ENCODE measurements at regions not wholly inside any gene's neighbourhood (a gene's known extent, or its start where the extent isn't known, plus 50 kb on each side); places are given as distances from the start of the nearest gene placed in this dataset.

DNA sequence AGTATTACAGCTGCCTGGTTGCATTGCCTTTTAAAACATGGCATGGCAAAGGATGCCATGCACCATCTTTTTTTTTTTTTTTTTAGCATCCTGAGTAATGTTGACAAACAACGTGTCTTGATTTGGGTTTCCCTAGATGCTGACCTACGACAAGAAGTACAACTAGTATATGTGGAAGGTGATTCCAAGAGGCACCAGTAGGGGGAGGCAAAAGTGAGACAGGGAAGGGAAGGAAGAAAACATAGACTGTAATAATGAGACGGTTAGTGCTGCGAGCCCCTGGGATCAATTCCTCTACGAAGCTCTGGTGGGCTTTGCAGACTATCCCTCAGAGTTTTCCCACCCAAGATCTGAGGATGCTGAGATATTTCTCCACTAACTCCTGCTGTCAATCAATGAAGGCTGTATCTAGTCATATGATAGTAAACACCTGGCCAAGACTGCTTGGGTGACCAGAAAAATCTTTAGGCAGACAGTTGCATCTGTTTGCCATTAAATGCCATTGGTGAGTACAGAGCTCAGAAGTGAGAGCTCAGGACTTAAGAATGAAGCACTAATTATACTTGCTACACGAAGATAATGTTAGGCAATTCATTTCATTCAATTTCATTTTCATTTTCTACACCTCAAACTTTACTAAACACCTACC, 458.6 kb upstream of the GOT2 start:
- FAIRE-seq = no peak

GRCh38 chr16:59190731-59191130, 456.6 kb upstream of the GOT2 start:
- no peak for FAIRE-seq

GRCh38 chr16:59188029-59188428, 453.9 kb upstream of the GOT2 start:
- FAIRE-seq = no peak

DNA sequence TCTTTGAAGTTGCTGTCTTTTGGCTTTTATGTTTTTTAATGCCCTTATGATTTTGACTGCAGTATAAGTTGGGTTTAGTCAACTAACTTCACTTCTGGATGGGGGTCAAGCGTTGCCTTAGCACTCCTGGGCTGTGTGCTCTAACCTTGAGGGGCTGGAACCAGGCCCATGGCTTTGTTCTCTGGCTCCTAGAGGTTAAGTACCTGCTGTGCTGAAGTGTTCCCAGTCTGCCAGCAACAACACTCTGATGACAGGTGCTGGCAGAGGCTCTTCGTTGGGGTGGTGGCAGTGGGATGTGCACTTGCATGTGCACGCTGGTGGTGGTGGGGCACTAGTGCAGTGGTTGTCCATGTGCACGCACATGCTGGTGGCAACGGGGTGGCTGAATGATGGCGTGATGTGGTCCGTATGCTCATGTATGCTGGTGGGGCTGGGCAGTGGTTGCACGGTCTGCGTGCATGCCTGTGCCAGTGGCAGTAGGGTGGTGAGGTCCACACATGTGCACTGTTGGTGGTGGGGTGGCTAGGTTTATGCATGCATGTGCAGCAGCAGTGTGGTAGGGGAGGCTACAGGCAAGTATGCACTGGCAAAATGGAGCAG, 447.8 kb upstream of the GOT2 start:
- FAIRE-seq = no peak

GRCh38 chr16:59180083-59180476, 446.0 kb upstream of the GOT2 start:
- no peak for FAIRE-seq

DNA sequence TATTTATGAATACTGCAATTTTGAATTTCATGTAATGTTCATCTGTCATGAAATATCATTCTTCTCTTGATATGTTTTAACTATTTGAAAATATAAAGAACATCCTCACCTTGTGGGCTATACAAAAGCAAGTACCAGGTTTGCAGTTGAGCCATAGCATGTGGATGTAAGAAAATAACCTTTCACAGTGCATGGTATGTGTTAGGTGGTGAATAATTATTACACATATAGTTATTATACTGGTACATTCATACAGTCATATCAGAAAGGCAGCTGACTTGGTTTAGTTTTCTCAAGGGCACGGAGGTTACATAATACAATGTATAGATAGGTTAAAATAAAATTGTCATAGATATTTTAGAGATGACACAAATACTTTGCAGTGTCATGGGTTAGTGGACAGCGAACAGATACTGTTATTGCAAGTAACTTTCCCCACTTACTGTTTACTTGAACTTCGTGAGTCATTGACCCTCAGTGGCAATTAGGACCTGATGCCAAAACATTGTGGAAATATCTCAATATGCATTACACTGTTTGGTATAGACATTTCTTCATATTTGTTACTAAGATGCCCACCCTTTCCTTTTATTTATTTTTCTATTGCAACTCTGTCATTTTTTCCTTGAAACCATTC, 445.4 kb upstream of the GOT2 start:
- FAIRE-seq = no peak

DNA sequence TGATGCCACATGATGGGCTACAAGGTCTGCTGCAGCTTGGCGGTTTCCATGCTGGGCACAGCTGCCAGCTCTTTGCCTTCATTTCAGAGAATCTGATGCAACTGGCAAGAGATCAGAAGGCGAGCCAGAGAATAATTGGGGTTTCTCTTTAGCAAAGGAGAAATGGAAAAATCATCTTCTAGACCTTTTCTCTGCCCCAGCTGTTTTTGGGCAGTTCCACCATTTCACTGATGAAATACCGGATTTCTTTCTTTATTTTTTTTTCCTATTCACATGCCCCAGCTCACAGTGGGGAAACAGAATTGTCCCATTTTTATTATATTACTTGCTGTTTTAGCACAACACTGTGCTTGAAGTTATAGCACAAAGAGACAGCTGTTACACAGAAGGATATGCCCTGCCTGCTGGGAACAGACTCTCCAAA, 439.3 kb upstream of the GOT2 start:
- FAIRE-seq = no peak

DNA sequence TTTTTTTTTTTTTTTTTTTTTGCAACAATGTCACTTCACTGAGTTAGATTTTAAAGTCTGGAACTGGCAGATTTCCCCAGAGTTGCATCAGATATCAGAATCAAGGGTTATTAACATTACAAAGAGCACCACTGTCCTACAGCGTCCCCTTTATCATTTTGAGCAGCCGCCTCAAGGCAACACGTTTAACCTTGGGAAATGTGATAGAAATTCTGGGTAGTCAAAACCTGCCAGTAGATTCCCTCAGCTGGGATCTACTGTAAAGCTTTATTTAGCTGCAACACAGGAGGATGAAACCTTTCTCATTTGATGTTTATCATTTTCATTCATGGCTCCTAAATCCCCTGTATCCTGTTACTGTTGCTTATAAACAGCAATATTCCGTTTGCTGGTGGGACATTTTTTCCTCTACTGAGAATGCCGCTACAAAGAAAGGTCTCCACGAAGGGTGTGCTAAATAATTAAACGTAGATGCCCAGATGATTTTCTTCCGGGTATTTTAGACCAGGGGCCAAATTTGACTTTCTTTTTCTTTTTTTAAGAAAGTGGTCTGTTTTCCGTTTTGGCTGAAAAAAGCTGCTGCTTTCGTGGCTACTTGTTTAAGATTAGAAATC, 436.1 kb upstream of the GOT2 start:
- no peak for FAIRE-seq

DNA sequence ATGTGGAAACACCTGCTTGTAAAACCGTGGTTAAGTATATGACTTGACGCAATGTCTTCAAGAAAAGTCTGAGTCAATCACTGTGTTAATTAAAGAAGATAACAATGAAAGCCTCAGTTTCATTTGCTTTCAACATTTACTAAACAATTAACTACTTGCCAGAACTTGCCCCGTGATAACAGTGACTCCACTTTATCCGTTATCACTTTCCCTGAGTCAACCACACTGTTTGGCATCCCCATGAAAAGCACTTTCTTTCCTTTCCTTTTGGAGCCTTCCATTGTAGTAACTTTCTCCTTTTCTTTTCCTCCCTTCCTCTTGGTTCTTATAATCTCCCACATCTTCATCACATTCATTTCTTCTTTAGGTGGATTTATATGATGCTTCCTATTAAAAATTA, 435.1 kb upstream of the GOT2 start:
- no peak for FAIRE-seq

DNA sequence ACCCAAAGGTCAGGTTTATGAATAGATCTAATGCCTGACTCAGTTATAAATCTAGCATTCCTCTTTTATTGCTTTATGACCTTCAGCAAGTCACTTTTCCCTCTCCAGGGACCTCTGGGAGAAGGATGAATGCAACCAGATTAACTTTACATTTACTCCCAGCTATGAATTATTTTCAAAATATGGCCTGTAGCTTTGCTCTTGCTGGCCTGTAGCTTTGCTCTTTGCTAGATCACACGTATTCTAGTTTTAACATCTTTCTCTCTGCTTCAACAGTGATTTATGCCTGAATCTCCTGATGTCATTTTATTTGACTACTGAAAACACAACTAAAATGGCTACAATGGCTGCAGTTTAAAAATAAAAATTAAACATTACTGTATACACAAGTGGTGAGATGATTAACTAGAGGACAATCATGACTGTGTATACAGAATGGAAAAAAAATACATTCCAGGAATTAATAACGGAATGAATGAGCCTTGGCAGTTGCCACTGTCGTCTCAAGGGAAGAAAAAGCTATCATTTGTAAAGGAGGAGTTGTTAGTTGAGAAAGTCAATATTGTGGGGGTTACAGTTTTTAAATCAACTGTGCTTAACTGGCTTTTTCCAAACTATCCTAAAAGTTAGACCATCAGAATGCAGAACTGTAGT, 434.5 kb upstream of the GOT2 start:
- FAIRE-seq = no peak

- FAIRE-seq = no peak
These were observed 430.3 kb upstream of the GOT2 start for GRCh38 chr16:59164461-59164860.

GRCh38 chr16:59163371-59164055, 429.4 kb upstream of the GOT2 start:
- FAIRE-seq = no peak

DNA sequence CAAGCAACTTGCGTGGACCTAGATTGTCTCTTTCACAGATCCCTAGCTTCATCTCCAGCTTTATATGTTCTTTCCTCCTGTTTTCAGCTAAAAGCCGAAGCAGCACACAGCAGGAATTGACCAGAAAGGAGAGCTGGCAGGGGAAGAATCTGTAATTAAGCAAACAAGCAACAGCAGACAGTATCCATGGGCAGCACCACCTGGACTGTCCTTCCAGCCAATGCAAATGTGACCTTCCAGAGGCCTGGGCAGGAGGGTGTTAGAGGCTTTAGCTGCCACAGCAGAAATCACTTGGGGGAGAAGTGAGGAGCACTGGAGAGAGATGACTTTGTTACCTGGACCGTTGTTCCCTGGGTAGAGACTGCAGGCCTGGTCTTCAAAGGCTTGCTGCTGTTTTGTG, 427.6 kb upstream of the GOT2 start:
- no peak for FAIRE-seq

DNA sequence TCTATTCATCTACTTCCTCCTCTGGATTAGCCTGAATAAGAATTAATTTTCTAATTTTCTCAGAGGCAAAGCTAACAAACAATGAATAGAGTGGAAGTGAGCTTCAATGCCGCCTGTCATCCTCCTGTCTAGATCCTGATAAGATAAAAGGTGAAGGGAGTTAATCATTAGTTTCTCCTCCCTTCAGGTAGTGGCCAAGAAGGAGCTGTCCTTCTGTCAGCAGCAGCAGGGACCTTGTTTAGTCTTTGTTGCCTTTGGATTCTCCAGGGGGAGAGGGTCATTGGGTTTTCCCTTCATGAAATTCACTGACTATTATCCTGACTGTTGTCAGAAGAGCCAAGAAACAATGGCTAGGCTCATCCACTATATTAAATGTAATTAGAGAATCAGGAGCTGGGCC, 420.2 kb upstream of the GOT2 start:
- no peak for FAIRE-seq

DNA sequence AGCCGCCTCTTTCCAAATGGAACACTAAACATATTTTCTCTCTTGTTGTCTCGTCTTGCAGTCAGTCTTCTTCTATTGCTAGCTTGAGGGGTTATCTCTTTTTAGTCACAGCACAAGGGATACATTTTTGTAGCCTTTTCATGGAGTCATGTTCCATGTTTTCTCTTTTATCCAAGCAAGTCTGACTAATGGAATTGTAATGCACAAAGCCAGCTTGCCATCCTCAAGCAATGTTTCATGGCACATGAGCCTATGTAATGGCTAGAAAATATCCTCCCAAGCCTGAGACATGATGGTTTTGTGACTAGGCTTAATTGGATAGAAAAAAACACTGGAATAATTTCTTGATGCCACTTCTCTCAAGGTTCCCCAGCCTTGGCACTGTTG, 414.6 kb upstream of the GOT2 start:
- FAIRE-seq = no peak

GRCh38 chr16:59148056-59148768, 414.1 kb upstream of the GOT2 start:
- FAIRE-seq = no peak

DNA sequence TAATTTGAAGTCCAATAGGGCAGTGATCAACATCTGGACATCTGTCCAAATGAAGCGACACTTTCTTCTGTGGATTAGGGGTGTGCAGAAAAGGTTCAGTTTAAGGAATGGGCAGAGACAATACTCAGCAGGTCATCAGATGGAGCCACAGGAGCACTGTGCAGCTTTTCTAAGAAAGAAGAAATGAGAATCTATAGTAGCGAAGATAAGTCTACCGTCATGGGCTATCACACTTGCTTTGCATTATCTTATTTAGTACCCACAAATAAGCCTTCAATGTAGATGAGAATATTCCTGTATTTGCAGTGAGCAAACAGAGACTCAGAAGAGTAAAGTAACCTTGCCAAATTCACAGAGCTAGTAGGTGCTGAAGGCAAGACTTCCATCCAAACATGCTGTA, 412.0 kb upstream of the GOT2 start:
- no peak for FAIRE-seq

GRCh38 chr16:59144841-59145240, 410.7 kb upstream of the GOT2 start:
- FAIRE-seq = no peak

GRCh38 chr16:59144326-59144725, 410.2 kb upstream of the GOT2 start:
- no peak for FAIRE-seq

DNA sequence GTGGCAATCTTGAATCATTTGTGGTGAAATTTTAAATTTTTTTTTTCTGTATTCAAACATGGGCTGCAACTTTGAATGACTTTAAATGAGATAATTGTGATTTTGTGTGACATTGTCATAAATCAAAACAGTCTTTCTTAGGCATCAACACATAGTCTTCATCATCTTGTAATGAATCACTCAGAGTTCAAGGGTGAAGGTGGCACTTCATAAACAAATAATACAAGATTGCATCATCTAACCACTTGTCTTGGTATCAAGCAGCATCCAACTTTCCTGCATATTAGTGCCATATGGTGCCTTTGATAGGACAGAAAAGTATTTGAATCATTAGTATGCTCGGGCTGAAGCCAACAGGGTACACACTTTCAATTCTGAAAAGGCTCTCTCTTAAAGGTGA, 392.4 kb upstream of the GOT2 start:
- FAIRE-seq = no peak

DNA sequence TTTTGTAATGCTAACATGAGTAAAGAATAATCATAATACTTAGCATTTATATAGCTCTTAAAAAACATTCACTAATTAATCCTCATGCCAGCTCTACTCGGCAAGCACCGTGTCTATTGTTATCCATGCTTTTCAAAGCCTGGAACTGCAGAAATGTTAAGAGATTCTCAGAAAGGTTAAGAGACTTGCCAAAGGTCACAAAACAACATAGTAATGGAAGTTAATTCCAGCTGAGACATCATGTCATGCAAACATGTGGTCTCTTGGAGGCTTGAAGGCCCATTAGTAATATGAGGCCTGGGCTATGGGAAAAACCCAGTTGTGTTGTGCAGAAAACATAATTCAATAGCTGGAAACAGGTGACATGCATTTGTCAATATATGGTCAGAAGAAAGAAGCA, 389.9 kb upstream of the GOT2 start:
- no peak for FAIRE-seq

DNA sequence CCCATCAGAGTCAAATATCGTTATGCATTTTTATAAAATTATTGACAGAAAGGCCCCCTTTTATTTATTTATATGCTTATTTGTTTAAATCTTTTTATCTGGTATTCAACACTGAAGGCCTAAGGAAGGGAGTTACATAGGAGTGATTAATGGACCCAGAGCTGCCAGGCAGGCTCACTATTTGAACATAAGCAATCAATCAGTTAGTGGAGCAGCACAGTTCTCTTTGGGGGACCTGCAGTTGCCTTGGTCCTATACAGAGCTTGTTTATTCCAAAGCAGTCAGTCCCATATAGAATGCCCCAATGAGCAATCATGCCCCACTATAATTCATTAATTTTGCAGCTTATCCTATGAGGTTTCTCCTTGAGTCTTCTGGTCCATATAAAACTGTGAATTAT, 389.4 kb upstream of the GOT2 start:
- FAIRE-seq = no peak

DNA sequence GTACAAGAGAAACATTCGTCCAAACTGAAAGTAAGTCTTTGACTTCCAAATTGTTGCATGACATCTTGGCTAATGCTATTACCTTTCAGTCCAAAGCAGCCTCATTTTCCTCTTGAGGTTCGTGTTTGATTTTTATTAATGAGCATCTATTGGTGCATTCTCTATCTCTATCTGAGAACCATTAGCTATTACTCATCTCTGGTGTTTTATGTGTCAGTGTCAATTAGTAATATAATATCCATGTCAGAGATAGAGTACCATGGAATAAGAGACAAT, 388.1 kb upstream of the GOT2 start:
- FAIRE-seq = no peak
